Activated CD8-positive, alpha-beta memory T cell treated with anti-CD3 and anti-CD28 coated beads, Interleukin-2, amount 10 ng/mL, durations not matched to agents 7 days and 5 days (primary cell): ENCODE measurements at regions not wholly inside any gene's neighbourhood (a gene's known extent, or its start where the extent isn't known, plus 50 kb on each side); places are given as distances from the start of the nearest gene placed in this dataset.
"Not testable (repeated sequence)": the region's sequence is repeated elsewhere in the genome, so short reads cannot be mapped to it uniquely, and the experiment has no call there.

Source experiments
- ATAC-seq: fragments of 150-1000 bp; cut with Tn5 transposase; one replicate; pipeline ENCODE4 v1.10.0; 2021; ENCODE audit warnings: moderate library complexity
- CTCF ChIA-PET: fragments of 350-600 bp; sonication (Branson Sonifier 250); formaldehyde crosslinking; loops from one replicate; lab custom pipeline; 2021; ENCODE audit warnings: antibody characterized with exemption; lab: Charles Lee
- DNase-seq: peaks from one replicate; pipeline ENCODE4 v3.0.0-alpha.2; 2020
- H3K27ac Mint-ChIP-seq: one replicate; pipeline ENCODE4 v1.8.0; 2021; ENCODE audit warnings: mild to moderate bottlenecking, mixed read lengths
- H3K27me3 Mint-ChIP-seq: one replicate; pipeline ENCODE4 v1.8.0; 2021; ENCODE audit warnings: mixed read lengths
- H3K36me3 Mint-ChIP-seq: one replicate; pipeline ENCODE4 v1.8.0; 2021; ENCODE audit warnings: mild to moderate bottlenecking, mixed read lengths
- H3K4me1 Mint-ChIP-seq: one replicate; pipeline ENCODE4 v1.8.0; 2021; ENCODE audit warnings: mixed read lengths
- H3K4me3 Mint-ChIP-seq: one replicate; pipeline ENCODE4 v1.8.0; 2021; ENCODE audit warnings: mild to moderate bottlenecking, moderate library complexity, mixed read lengths
- H3K9me3 Mint-ChIP-seq: one replicate; pipeline ENCODE4 v1.8.0; 2022; ENCODE audit warnings: low read depth, mixed read lengths

DNA sequence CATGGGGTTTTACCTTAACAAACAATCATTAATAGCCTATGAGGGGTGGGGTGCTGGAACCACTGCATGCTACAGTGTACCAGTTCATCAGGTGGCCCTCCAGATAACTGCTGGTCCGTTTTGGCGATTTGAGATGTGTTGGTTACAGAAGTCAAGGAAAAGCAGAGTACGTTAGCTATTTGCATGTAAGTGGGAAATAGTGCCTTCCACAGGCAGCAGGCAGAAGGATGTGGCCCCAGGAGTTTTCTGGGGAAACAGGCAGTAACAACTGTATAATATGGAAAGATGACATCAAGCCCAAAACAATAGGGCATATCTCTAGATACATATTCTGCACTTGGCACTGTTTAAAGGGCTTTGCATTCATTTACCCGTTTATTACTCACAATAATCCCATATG, 245.7 kb downstream of the COL4A1 start:
- no peak overlapping the region for H3K27ac Mint-ChIP-seq
- no peaks in the 10 kb centered on the region for H3K9me3 Mint-ChIP-seq
- CTCF ChIA-PET = no interaction called here
- no peaks in the 10 kb centered on the region for H3K27me3 Mint-ChIP-seq
- DNase-seq (no peak), ATAC-seq (no peak)
- no peaks in the 10 kb centered on the region for H3K36me3 Mint-ChIP-seq
- H3K4me3 Mint-ChIP-seq = no peak overlapping the region
- no peaks in the 10 kb centered on the region for H3K4me1 Mint-ChIP-seq

DNA sequence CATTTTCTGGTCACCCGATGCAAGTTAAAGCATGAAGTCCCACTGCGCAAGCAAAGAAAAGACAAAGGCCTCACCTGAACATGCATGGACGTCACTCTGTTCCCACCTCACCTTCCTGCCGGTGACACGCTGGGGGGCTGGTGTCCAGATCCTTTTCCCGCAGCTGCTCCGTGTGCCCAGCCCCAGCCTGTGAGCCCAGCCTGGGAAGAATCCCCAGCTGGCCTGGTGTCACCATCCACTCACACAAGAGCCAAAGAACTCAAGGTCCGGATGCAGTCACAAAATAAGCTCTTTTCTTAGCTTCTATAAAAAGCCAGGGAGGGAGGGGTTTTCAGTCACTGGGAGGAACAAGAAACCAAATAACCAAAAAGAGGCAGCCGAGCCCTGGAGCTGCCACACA, 249.9 kb downstream of the COL4A1 start:
- no peaks in the 10 kb centered on the region for H3K9me3 Mint-ChIP-seq

DNA sequence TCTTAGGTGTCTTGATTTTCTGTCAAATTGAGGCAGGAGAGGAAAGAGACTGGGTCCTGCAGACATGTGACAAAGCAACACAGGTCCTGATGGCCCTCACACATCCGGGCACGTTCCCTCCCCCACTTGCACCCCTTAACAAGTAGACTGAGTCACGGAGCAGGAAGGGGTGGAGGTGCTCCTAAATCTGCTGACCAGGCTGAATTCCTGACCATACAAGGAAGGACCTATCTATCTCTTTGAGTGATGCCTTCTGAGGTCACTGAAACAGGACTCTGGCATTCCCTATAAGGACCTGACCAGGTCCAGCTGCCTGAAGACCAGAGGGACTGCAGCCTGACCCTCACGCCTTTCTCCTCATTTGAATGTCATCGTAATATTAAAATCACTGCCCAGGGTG, 250.3 kb downstream of the COL4A1 start:
- CTCF ChIA-PET = no interaction called here
- Mint-ChIP-seq H3K9me3 (no peaks in the 10 kb centered on the region), H3K27me3 (no peaks in the 10 kb centered on the region), H3K4me3 (no peak overlapping the region), H3K4me1 (peaks cover 3% of the 10 kb centered on the region), H3K27ac (no peak overlapping the region), H3K36me3 (no peaks in the 10 kb centered on the region)
- ATAC-seq (no peak), DNase-seq (no peak)

More for the DNA sequence above, 249.9 kb downstream of the COL4A1 start:
- no peak for DNase-seq
- Mint-ChIP-seq H3K4me3 (no peak overlapping the region), H3K4me1 (peaks cover 3% of the 10 kb centered on the region), H3K36me3 (no peaks in the 10 kb centered on the region), H3K27ac (no peak overlapping the region), H3K27me3 (no peaks in the 10 kb centered on the region)
- CTCF ChIA-PET = no interaction called here
- ATAC-seq = no peak

- Mint-ChIP-seq H3K4me1 (peaks cover 3% of the 10 kb centered on the region), H3K27me3 (no peaks in the 10 kb centered on the region), H3K36me3 (no peaks in the 10 kb centered on the region), H3K9me3 (no peaks in the 10 kb centered on the region), H3K27ac (no peak overlapping the region), H3K4me3 (no peak overlapping the region)
- CTCF ChIA-PET = no interaction called here
- no peak for DNase-seq
- ATAC-seq = no peak
These were observed 251.9 kb downstream of the COL4A1 start for GRCh38 chr13:110055089-110055488.

DNA sequence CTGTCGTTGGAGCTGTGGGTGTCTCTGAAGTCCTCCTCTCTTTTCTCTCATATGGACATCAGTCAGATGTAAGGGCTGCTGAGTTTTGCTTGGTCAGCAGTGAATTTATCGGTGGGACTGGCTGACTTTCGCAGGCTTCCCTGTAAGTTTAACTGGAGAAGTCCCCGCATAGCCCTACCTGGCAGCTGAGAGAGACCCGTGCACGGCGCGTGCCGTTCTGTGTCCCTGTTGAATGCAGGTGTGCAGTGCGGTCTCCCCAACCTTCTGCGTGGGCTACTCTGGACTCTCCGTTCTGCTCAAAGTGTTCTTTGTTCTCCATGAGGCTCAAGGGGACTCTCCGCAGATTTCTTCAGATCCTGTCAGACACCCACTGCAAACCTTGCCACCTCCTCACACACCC, 252.9 kb downstream of the COL4A1 start:
- Mint-ChIP-seq H3K9me3 (no peaks in the 10 kb centered on the region), H3K36me3 (no peaks in the 10 kb centered on the region), H3K4me3 (no peak overlapping the region), H3K4me1 (peaks cover 3% of the 10 kb centered on the region), H3K27me3 (no peaks in the 10 kb centered on the region), H3K27ac (no peak overlapping the region)
- ATAC-seq (no peak), DNase-seq (no peak)
- CTCF ChIA-PET = no interaction called here

DNA sequence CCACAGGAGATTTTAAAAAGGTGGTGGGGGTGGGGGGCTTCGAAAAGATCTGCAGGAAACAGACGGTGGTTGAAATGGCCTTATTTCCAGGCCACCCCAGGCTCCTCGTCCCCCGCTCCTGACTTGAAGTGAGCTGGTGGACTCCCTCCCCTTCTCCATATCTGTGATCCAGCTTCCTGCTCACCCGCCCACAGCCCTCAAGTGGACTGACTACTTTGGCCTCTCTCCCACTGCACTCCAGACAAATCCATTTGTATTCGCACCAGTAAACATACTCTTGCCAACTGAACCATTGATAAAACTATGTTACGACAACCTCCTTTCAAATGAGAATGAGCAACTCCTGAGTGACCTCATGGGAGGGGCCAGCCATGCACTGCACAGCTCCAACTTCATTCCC, 259.5 kb downstream of the COL4A1 start:
- no peak overlapping the region for H3K27ac Mint-ChIP-seq
- H3K4me3 Mint-ChIP-seq = no peak overlapping the region
- H3K4me1 Mint-ChIP-seq = no peaks in the 10 kb centered on the region
- H3K36me3 Mint-ChIP-seq = no peaks in the 10 kb centered on the region
- ATAC-seq (no peak), DNase-seq (no peak)
- H3K27me3 Mint-ChIP-seq = peaks cover 5% of the 10 kb centered on the region
- H3K9me3 Mint-ChIP-seq = no peaks in the 10 kb centered on the region
- CTCF ChIA-PET = no interaction called here

- H3K36me3 Mint-ChIP-seq = no peaks in the 10 kb centered on the region
- no peaks in the 10 kb centered on the region for H3K4me1 Mint-ChIP-seq
- H3K27me3 Mint-ChIP-seq = peaks cover 5% of the 10 kb centered on the region
- H3K4me3 Mint-ChIP-seq = no peak overlapping the region
- H3K9me3 Mint-ChIP-seq = no peaks in the 10 kb centered on the region
- CTCF ChIA-PET = no interaction called here
- no peak for ATAC-seq
- no peak overlapping the region for H3K27ac Mint-ChIP-seq
- DNase-seq = no peak
These were observed 260.1 kb downstream of the COL4A1 start for GRCh38 chr13:110046811-110047210.

- H3K9me3 Mint-ChIP-seq = peaks cover 2% of the 10 kb centered on the region
- DNase-seq (no peak), ATAC-seq (no peak)
- H3K27me3 Mint-ChIP-seq = peaks cover 5% of the 10 kb centered on the region
- H3K36me3 Mint-ChIP-seq = no peaks in the 10 kb centered on the region
- H3K27ac Mint-ChIP-seq = no peak overlapping the region
- H3K4me3 Mint-ChIP-seq = no peak overlapping the region
- no peaks in the 10 kb centered on the region for H3K4me1 Mint-ChIP-seq
- CTCF ChIA-PET = no interaction called here
These were observed 259.5 kb upstream of the IRS2 start for GRCh38 chr13:110045919-110046318.

GRCh38 chr13:110045202-110045601, 258.8 kb upstream of the IRS2 start:
- Mint-ChIP-seq H3K27me3 (peaks cover 5% of the 10 kb centered on the region), H3K4me3 (no peak overlapping the region), H3K27ac (no peak overlapping the region), H3K4me1 (no peaks in the 10 kb centered on the region), H3K9me3 (peaks cover 2% of the 10 kb centered on the region), H3K36me3 (no peaks in the 10 kb centered on the region)
- DNase-seq (no peak), ATAC-seq (no peak)
- CTCF ChIA-PET = no interaction called here

- CTCF ChIA-PET = no interaction called here
- Mint-ChIP-seq H3K4me3 (no peak overlapping the region), H3K27ac (no peak overlapping the region), H3K9me3 (peaks cover 2% of the 10 kb centered on the region), H3K36me3 (no peaks in the 10 kb centered on the region), H3K27me3 (peaks cover 5% of the 10 kb centered on the region), H3K4me1 (no peaks in the 10 kb centered on the region)
- ATAC-seq (no peak), DNase-seq (no peak)
These were observed 258.2 kb upstream of the IRS2 start for GRCh38 chr13:110044551-110045111.

GRCh38 chr13:110042253-110042950, 256.0 kb upstream of the IRS2 start:
- DNase-seq (no peak), ATAC-seq (no peak)
- no peaks in the 10 kb centered on the region for H3K4me1 Mint-ChIP-seq
- peaks cover 5% of the 10 kb centered on the region for H3K27me3 Mint-ChIP-seq
- CTCF ChIA-PET = no interaction called here
- H3K9me3 Mint-ChIP-seq = peaks cover 2% of the 10 kb centered on the region
- no peak overlapping the region for H3K4me3 Mint-ChIP-seq
- no peak overlapping the region for H3K27ac Mint-ChIP-seq
- no peaks in the 10 kb centered on the region for H3K36me3 Mint-ChIP-seq

GRCh38 chr13:110041638-110042037, 255.3 kb upstream of the IRS2 start:
- CTCF ChIA-PET, H3K27me3 Mint-ChIP-seq, H3K4me3 Mint-ChIP-seq, H3K27ac Mint-ChIP-seq, H3K4me1 Mint-ChIP-seq, DNase-seq, H3K9me3 Mint-ChIP-seq, H3K36me3 Mint-ChIP-seq, ATAC-seq: not testable (repeated sequence)

DNA sequence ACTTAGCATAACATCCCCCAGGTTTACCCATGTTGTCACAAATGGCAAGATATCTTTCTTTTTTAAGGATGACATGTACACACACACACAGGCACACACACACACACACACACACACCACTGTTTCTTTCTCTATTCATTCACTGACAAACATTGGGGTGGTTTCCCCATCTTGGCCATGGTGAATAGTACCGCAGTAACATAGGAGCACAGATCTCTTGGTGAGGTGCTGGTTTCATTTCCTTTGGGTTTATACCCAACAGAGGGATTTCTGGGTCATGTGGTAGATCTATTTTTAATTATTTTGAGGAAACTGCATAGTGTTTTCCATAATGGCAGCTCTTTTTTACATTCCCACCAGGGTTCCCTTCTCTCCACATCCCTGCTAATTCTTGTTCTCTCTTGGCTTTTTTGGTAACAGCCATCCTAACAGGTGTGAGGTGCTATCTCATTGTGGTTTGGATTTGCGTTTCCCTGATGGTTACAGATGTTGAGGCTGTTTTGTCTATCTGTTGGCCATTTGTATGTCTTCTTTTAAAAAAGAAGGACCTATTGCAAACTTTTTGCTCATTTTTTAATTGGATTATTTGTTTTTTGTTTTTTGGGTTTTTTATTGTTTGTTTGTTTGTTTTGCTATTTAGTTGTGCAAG, 251.7 kb upstream of the IRS2 start:
- ATAC-seq (no peak), DNase-seq (no peak)
- Mint-ChIP-seq H3K27me3 (no peaks in the 10 kb centered on the region), H3K36me3 (no peaks in the 10 kb centered on the region), H3K4me1 (no peaks in the 10 kb centered on the region), H3K27ac (no peak overlapping the region), H3K9me3 (peaks cover 2% of the 10 kb centered on the region), H3K4me3 (no peak overlapping the region)
- CTCF ChIA-PET = no interaction called here

GRCh38 chr13:110036060-110036459, 249.7 kb upstream of the IRS2 start:
- Mint-ChIP-seq H3K4me3 (no peak overlapping the region), H3K27me3 (no peaks in the 10 kb centered on the region), H3K9me3 (no peaks in the 10 kb centered on the region), H3K4me1 (no peaks in the 10 kb centered on the region), H3K27ac (no peak overlapping the region), H3K36me3 (no peaks in the 10 kb centered on the region)
- DNase-seq (no peak), ATAC-seq (no peak)
- CTCF ChIA-PET = no interaction called here
